Sigmoid colon (tissue), 4 donors: ENCODE measurements at regions not wholly inside any gene's neighbourhood (a gene's known extent, or its start where the extent isn't known, plus 50 kb on each side); places are given as distances from the start of the nearest gene placed in this dataset.

Source experiments
- EP300 ChIP-seq, 4 donors: sonication (generic); formaldehyde crosslinking; IDR thresholded peaks; one replicate each; pipeline ENCODE4 v1.6.1; 2017; ENCODE audit warnings: antibody characterized with exemption in 4 of 4
- POLR2A ChIP-seq, 2 donors: fragments of 450-650 bp; IDR thresholded peaks; one replicate each; pipeline ENCODE4 v1.6.1; 2016; ENCODE audit warnings: antibody characterized with exemption in 2 of 2, mild to moderate bottlenecking in 2 of 2, moderate library complexity in 2 of 2
- TF ChIP-seq, protein P1 (sequence below), 4 experiments: fragments of 450-650 bp in 3 of 4; fragments of 200-600 bp in 1 of 4; IDR thresholded peaks; one replicate each; pipeline ENCODE4 v1.5.1; 2016 to 2019; ENCODE audit warnings: antibody characterized with exemption in 4 of 4, mild to moderate bottlenecking in 3 of 4, moderate library complexity in 2 of 4

DNA sequence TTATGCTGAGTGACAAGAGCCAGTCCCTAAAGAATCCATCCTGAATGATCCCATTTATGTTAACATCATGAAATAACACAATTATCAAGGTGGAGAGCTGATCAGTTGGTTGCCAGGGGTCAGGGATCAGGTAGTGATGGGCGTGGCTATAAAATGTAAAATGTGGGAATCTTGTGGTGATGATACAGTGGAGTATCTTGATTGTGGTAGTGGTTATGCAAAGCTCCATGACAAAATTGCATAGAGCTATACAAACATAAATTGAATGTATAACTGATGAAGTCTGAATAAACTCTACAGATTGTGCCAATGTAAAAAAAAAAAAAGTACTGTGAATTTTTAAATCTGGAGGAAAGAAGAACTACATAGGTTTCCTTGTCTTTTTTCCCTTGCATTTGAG lies 104.6 kb upstream of the SPATA31C2 start:
- TF ChIP-seq POLR2A (IDR thresholded peaks at IDR 0.05) (no peak), EP300 (IDR thresholded peaks at IDR 0.05) (no peak)
- TF ChIP-seq, protein P1, sequence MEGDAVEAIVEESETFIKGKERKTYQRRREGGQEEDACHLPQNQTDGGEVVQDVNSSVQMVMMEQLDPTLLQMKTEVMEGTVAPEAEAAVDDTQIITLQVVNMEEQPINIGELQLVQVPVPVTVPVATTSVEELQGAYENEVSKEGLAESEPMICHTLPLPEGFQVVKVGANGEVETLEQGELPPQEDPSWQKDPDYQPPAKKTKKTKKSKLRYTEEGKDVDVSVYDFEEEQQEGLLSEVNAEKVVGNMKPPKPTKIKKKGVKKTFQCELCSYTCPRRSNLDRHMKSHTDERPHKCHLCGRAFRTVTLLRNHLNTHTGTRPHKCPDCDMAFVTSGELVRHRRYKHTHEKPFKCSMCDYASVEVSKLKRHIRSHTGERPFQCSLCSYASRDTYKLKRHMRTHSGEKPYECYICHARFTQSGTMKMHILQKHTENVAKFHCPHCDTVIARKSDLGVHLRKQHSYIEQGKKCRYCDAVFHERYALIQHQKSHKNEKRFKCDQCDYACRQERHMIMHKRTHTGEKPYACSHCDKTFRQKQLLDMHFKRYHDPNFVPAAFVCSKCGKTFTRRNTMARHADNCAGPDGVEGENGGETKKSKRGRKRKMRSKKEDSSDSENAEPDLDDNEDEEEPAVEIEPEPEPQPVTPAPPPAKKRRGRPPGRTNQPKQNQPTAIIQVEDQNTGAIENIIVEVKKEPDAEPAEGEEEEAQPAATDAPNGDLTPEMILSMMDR (IDR thresholded peaks at IDR 0.05) = no peak
